HK-2 (cell line): ENCODE measurements at regions not wholly inside any gene's neighbourhood (a gene's known extent, or its start where the extent isn't known, plus 50 kb on each side); places are given as distances from the start of the nearest gene placed in this dataset.
A peak's percentile ranks its signal among the peaks of the same experiment; 100 is the strongest.

Source experiments
- DNase-seq: peaks from one replicate; pipeline ENCODE4 v3.0.0-alpha.2; 2018; ENCODE audit not compliant: unreplicated experiment

- no peak for DNase-seq
Measured at GRCh38 chr1:65679773-65680172, 112.9 kb upstream of the PDE4B start.

GRCh38 chr1:65681096-65681495, 111.6 kb upstream of the PDE4B start:
- DNase-seq: no peak

- DNase-seq: peak; percentile 83
Measured at GRCh38 chr1:65687428-65688214, 105.1 kb upstream of the PDE4B start.

- DNase-seq: no peak
Measured at GRCh38 chr1:65688215-65688566, 104.5 kb upstream of the PDE4B start.

DNA sequence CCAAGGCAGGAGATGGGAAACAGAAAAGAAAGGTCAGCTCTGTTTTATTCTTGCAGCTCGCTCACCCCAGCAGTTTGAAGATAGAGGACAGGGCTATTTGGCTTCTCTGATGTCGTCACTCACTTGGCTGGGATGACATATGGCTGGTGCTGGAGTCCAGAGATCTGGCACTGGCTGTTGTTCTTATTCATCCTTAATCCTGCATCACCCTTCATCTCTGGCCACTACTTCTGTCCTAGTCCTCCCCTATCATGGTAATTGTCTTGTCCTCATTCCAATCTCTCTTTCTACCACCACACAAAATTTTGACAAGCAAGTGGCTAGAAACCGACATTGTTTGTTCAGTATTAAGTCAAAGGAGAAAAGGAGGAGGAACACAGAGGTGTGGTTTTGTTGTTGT, 103.8 kb upstream of the PDE4B start:
- no peak for DNase-seq

DNA sequence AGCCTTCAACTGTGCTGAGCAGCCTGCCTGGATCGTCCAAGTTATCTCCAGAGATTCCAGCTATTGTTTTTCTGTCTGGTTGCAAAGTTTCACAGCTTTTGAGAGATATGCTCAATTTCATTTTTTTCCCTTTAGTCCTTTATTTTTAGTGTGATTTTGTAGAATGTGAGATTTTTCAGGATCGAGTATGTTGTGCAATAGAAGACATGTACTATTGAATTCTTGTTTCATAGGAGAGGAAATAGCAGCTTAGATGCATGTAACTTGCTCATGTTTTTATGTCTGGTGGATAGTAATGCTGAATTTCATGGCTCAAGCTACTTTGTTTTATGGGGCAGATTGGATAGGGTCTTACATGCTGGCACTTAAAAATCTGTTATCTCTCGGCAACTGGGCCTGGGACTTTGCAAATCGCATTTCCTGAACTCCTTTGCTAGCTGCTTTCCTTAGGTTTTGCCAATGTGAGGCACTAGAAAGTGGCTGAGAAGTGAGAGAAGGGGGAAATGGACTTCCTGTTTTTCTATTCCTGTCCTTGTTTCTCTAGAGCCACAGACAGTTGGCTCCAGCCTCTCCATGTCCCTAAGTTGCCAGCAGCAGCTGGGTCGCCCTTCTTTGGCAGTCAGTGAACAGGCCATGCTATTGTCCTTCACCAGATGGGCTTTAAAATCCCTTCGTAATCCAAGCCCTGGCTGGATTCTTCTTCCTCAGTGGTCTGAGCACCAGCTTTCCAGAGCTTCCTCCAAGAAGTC, 101.4 kb upstream of the PDE4B start:
- DNase-seq: no peak

GRCh38 chr1:65691972-65692371, 100.7 kb upstream of the PDE4B start:
- DNase-seq: no peak

DNA sequence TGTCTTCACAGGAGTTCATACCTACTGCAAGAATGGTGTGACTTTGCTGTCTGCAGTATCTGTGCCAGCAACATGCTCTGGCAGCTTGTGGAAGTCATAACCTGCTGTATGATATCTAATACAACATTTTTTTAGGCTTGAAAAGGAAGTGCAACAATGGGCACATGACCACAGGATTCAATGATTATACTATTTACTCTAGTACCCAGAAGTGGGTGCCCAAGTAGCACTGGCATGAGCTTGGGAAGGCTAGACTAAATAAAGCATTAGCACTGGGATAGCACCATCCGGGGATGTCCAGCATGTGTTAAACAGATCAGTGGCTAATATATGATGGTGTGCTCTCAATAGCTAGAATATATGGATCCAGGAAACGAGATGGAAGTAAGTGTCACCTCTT, 98.6 kb upstream of the PDE4B start:
- no peak for DNase-seq

- no peak for DNase-seq
Measured at GRCh38 chr1:65694933-65695332, 97.8 kb upstream of the PDE4B start.

- no peak for DNase-seq
Measured at GRCh38 chr1:65698590-65698989, 94.1 kb upstream of the PDE4B start.

GRCh38 chr1:65703853-65704252, 88.8 kb upstream of the PDE4B start:
- no peak for DNase-seq

- no peak for DNase-seq
Measured at GRCh38 chr1:65704318-65704717, 88.4 kb upstream of the PDE4B start.

DNA sequence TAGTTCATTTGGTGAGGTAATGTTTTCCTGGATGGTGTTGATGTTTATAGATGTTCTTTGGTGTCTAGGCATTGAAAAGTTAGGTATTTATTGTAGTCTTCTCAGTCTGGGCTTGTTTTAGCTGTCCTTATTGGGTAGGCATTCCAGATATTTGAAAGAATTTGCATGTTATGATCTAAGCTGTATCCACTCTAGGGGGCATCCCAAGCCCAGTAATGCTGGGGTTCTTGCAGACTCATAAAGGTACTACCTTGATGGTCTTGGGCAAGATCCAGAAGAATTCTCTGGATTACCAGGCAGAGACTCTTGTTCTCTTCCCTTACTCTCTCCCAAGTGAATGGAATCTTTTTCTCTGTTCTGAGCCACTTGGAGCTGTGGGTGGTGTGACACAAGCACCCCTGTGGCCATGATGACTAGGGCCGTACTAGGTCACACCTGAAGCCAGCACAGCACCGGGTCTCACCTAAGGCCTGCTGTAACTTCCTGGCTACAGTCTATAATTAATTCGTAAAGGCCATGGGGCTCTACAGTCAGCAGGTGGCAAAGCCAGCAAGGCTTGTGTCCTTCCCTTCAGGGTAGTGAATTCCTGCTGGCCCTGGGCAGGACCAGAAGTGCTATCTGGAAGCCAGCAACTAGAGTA, 74.8 kb upstream of the PDE4B start:
- no peak for DNase-seq

DNA sequence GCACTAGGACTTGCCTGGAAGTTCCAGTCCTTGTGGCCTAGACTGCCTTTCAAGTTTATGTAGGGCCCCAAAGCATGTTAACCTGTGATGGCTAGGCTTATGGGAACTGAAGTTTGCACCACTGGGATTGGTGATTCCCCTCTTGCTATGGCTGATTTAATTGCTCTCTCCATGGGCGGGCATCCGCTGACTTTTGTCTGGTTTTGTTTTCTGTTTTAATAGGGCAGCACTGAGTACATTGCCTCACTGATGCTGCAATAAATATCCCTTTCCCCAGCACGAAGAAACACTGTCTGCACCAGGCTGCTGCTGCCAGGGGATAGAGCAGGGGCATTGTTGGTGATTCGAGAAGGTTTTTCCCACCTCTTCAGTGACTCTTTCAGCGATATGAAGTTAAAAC, 73.3 kb upstream of the PDE4B start:
- no peak for DNase-seq

DNA sequence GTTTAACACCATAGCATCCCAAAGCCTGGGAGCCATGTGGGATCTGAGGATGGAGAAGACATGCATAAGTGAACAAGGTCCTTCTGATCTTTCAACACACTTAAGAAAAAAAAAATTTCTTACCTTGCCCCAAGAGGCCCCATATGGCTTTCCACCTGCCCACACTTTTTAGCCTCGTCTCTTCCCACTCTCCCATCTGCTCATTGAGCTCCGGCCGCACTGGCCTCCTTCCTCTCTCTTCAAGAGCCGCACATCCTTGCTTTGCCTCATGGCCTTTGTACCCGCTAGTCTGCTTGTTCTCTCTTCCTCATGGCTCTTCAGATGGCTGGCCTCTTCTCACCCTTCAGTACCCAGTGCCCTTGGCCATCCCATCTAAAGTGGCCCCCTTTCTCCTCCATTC, 70.2 kb upstream of the PDE4B start:
- no peak for DNase-seq

- no peak for DNase-seq
Measured at GRCh38 chr1:65724151-65724550, 68.5 kb upstream of the PDE4B start.

GRCh38 chr1:65725064-65725463, 67.6 kb upstream of the PDE4B start:
- no peak for DNase-seq

DNA sequence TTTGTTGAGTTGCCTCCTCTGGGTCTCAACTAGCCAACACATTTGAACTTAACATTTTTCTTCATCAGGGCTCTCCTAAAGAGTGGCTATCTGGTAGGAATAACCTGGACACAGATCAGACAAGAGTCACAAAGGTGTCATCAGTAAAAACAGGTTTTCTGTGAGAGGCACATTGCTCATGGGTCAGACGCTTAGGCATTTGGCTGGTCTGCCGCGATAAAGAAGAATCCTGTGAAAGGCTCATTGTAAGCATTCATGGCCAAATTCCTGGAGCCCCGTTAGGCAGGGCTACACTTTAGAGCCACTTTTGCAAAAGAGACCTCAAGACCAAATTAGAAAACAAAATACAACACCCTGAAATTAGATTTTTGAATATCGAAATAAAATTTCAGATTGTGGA, 64.2 kb upstream of the PDE4B start:
- no peak for DNase-seq

DNA sequence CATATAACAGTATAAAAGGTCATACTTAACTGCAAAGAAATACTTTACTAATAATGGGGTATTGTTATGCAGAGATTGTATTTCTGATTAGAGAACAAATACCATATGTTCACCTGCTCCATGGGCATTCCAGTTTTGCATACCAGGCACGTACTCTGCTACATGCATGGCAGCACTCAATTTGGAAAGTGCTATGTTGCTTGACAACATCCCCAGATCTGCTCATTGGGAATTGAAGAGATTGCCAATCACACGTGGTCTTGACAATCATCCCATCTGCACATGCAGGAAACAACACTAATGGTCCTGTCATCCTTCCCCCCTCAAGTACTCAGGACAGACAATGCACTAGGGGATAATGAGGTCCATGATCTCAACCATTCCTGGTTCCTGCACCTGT, 63.4 kb upstream of the PDE4B start:
- no peak for DNase-seq

DNA sequence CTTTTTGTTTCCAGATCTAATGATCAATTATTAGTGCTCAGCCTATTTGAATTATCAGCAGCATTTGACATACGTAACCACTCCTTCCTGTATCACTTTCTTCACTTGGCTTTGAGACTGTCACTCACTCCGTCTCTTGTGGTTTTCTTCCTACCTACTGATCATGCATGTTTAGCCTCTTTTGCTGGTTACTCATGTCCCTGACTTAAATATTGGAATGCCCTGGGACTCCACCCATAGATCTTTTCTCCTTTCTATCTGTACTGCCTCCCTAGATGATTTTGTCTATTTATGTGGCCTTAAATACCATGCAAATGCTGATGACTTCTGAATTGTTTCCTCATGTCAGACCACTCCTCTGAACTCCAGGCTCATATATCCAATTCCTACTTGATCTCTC, 57.7 kb upstream of the PDE4B start:
- no peak for DNase-seq

- no peak for DNase-seq
Measured at GRCh38 chr1:65741993-65742392, 50.7 kb upstream of the PDE4B start.
